D721Med (cell line): ENCODE measurements at regions not wholly inside any gene's neighbourhood (a gene's known extent, or its start where the extent isn't known, plus 50 kb on each side); places are given as distances from the start of the nearest gene placed in this dataset.
"Not testable (repeated sequence)": the region's sequence is repeated elsewhere in the genome, so short reads cannot be mapped to it uniquely, and the experiment has no call there.

ENCODE experiments used
- DNase-seq: peaks from one replicate; pipeline ENCODE4 v3.0.0; 2011; ENCODE audit warnings: low spot score; ENCODE audit not compliant: insufficient read length
- FAIRE-seq: peaks from 2 replicates; lab custom pipeline; 2011; peaks lifted over from hg19 to GRCh38; lab: Jason Lieb, UNC
- TF ChIP-seq, protein P1 (sequence below): IDR thresholded peaks from 2 replicates; pipeline ENCODE4 v1.5.1; 2012; ENCODE audit warnings: mild to moderate bottlenecking, control low read depth; ENCODE audit not compliant: insufficient read depth; ENCODE audit errors: missing control alignments

DNA sequence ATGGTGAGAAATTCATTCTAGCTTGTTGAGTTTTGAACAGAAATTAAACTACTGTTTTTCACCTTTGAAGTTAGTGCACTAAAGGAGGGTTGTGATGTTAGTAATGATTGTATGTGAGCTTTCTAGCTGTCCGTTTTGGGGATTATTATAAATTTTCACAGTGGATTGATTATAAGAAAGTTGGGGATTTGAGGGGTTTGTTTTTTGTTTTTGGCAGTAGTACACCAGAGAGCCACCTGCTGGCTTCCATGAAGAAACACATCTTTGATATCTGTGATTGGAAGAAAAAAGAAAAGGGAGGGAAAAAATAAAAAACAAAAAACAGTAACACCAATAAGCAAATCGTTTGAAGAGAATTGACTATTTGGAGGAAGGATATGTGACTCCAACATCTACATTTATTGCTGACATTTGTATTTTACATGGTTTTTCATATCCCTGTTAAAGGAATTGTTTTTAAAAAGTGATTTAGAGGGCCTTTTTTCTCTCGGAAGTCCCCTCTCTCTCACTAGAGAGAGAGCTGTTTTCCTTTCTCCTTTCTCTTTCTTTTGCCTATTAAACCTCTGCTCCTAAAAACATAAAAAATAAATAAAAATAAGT lies 1469.5 kb upstream of the GOT2 start:
- TF ChIP-seq, protein P1, sequence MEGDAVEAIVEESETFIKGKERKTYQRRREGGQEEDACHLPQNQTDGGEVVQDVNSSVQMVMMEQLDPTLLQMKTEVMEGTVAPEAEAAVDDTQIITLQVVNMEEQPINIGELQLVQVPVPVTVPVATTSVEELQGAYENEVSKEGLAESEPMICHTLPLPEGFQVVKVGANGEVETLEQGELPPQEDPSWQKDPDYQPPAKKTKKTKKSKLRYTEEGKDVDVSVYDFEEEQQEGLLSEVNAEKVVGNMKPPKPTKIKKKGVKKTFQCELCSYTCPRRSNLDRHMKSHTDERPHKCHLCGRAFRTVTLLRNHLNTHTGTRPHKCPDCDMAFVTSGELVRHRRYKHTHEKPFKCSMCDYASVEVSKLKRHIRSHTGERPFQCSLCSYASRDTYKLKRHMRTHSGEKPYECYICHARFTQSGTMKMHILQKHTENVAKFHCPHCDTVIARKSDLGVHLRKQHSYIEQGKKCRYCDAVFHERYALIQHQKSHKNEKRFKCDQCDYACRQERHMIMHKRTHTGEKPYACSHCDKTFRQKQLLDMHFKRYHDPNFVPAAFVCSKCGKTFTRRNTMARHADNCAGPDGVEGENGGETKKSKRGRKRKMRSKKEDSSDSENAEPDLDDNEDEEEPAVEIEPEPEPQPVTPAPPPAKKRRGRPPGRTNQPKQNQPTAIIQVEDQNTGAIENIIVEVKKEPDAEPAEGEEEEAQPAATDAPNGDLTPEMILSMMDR = peak; percentile 48
- FAIRE-seq = no peak
- no peak for DNase-seq

DNA sequence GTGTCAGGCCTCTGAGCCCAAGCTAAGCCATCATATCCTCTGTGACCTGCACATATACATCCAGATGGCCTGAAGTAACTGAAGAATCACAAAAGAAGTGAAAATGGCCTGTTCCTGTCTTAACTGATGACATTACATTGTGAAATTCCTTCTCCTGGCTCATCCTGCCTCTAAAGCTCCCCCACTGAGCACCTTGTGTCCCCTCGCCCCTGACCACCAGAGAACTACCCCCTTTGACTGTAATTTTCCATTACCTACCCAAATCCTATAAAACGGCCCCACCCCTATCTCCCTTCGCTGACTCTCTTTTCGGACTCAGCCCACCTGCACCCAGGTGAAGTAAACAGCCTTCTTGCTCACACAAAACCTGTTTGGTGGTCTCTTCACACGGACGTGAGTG lies 1466.6 kb upstream of the GOT2 start:
- FAIRE-seq = not testable (repeated sequence)

DNA sequence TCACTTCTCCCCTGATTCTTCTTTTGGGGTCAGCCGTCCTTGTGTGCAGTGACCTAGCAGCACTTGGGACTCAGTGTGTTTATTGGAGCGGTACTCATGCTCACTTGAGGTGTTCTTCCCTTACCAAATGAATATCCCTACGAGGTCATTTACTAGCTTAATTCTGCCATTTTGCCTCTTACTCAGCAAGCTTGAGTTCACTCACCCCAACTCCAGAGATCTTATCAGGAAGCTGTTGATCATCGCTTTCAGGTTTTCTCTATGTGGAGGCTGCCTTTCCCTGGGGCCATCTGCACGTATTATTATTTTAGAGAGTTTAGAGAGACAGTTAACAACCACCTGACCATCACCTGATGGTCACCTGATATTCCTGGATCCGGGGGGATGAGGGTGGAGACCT lies 1466.0 kb upstream of the GOT2 start:
- TF ChIP-seq, protein P1 = no peak
- no peak for DNase-seq
- FAIRE-seq = no peak

More for the DNA sequence above, 1466.6 kb upstream of the GOT2 start:
- not testable (repeated sequence) for DNase-seq

DNA sequence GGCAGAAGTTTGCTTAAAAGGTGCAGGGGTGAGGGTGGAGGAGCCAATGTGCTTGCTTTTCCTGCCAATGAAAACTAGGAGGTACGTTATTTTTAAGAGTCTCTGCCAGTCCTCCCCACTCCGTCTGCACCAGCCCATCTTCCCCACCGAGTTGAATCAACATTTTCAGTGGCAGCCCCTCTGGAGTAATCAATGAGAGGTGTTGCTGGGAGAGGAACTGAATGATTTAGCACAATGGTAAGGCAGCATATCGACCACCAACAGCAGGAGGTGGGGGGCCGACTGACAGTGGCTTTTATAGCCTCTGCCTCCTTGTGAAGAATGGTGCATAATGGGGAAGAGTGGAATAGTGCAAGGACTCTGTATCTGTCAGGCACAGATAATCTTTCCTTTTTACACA lies 1465.0 kb upstream of the GOT2 start:
- FAIRE-seq = no peak
- DNase-seq = no peak
- TF ChIP-seq, protein P1 = no peak

DNA sequence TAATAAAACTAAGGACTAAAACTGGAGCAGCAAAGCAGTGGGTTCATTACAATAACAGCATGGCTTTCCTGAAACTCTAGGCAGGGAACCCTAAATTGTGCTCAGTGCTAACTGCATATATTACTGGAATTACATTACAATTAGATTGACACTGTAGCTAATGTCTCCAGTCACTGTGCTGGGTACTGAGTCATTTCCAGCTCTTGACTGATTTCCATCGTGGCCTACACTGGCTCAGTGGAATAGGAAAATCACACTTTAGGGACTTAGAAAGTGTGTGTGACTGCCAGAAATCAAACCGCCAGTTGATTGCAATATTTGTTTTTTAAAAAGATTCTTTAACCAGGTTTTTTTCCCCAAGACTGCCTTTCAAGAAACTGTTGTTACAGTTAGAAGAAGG lies 1447.4 kb upstream of the GOT2 start:
- TF ChIP-seq, protein P1 = no peak
- FAIRE-seq = no peak
- no peak for DNase-seq

DNA sequence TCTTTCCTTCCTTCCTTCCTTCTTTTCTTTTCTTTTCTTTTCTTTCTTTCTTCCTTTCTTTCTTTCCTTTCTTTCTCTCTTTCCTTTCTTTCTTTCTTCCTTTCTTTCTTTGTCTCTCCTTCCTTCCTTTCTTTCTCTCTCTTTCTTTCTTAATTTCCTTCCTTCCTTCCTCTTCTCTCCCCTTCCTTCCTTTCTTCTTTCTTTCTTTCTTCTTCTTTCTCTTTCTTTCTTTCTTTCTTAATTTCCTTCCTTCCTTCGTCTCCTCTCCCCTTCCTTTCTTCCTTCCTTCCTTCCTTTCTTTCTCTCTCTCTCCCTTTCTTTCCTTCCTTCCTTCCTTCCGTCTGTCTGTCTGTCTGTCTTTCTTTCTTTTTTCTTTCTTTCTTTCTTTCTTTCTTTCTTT lies 1446.5 kb upstream of the GOT2 start:
- no peak for FAIRE-seq
- DNase-seq = no peak
- TF ChIP-seq, protein P1 = no peak

DNA sequence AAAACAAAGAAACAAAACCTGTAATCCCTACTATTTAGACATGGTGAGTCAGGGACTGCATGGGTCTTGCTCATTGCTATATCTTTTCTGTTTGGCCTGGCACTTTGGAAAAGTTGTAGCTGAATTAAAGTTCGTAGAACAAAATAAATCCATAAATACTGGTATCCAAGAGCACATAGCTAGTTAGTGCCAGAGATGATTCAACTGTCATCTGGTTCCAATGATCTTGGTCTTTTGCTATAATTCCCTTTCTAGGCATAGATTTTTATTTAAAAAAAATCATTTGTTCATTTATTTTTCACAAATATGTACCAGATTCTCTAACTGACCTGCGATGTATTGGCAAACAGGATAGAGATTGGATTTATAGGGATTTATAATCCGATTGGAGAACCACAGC lies 1436.1 kb upstream of the GOT2 start:
- TF ChIP-seq, protein P1 = no peak
- DNase-seq (no peak), FAIRE-seq (no peak)

DNA sequence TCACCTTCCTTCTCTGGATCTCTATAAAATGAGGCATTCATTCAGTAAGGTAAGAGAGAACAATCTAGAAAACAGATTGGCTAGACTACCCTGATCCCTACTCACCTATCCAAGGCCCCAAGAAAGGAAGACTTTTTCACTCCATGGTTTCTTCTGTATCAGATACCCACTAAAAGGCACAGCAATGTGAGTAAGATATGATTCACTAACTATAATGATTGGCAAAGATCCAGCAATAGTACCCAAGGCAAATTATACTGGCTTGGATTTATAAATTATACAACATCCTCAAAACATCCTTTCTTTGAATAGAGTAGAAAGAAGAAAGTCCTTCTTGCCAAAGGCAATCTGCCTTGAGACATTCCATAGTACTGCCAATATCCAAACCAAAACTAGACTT lies 1432.0 kb upstream of the GOT2 start:
- TF ChIP-seq, protein P1 = no peak
- FAIRE-seq (no peak), DNase-seq (no peak)
